Peyer's patch (tissue), 4 donors: ENCODE measurements at regions not wholly inside any gene's neighbourhood (a gene's known extent, or its start where the extent isn't known, plus 50 kb on each side); places are given as distances from the start of the nearest gene placed in this dataset.

Source experiments
- DNase-seq, 3 donors: peaks; one replicate each; pipeline ENCODE4 v3.0.0-alpha.2; 2017 to 2019
- H3K27ac ChIP-seq, 4 donors: fragments of 200-600 bp; sonication (generic); one replicate each; pipeline ENCODE4 v1.5.1; 2016 to 2019
- H3K27me3 ChIP-seq, 2 donors: fragments of 200-600 bp; sonication (generic); one replicate each; pipeline ENCODE4 v1.5.1; 2019
- H3K36me3 ChIP-seq, 3 donors: fragments of 200-600 bp; sonication (generic); one replicate each; pipeline ENCODE4 v1.5.1; 2016 to 2019
- H3K4me1 ChIP-seq, 4 donors: fragments of 200-600 bp; sonication (generic); one replicate each; pipeline ENCODE4 v1.5.1; 2016 to 2019
- H3K4me3 ChIP-seq, 4 donors: fragments of 200-600 bp; sonication (generic); 1 replicate in 3 of 4; 2 replicates in 1 of 4; pipeline ENCODE4 v1.5.1; 2016 to 2019; ENCODE audit warnings: mild to moderate bottlenecking in 1 of 4
- H3K9me3 ChIP-seq, 4 donors: fragments of 200-600 bp; sonication (generic); one replicate each; pipeline ENCODE4 v1.5.1; 2016 to 2019; ENCODE audit warnings: mild to moderate bottlenecking in 1 of 4
- CTCF ChIP-seq, 6 experiments: fragments of 450-650 bp in 4 of 6; fragments of 200-600 bp in 2 of 6; sonication (generic) in 1 of 6; IDR thresholded peaks; one replicate each; pipeline ENCODE4 v1.5.1; 2017 to 2019; ENCODE audit warnings: antibody characterized with exemption in 6 of 6, mild to moderate bottlenecking in 3 of 6, moderate library complexity in 1 of 6
- POLR2A ChIP-seq, 2 donors: fragments of 450-650 bp; IDR thresholded peaks; one replicate each; pipeline ENCODE4 v1.5.1; 2017; ENCODE audit warnings: antibody characterized with exemption in 2 of 2, mild to moderate bottlenecking in 2 of 2, moderate library complexity in 2 of 2

GRCh38 chr15:35944945-35945585 lies 399.1 kb upstream of the DPH6 start:
- no peak overlapping the region for H3K27ac ChIP-seq
- no peak for TF ChIP-seq POLR2A (IDR thresholded peaks at IDR 0.05)
- TF ChIP-seq CTCF (IDR thresholded peaks at IDR 0.05): no peak

GRCh38 chr15:35953424-35953823 lies 407.5 kb upstream of the DPH6 start:
- no peak for DNase-seq
- TF ChIP-seq CTCF (IDR thresholded peaks at IDR 0.05) (no peak), POLR2A (IDR thresholded peaks at IDR 0.05) (no peak)

More at GRCh38 chr15:35944945-35945585, 399.1 kb upstream of the DPH6 start:
- H3K9me3 ChIP-seq: no peaks in the 10 kb centered on the region
- no peaks in the 10 kb centered on the region for H3K27me3 ChIP-seq
- H3K36me3 ChIP-seq: no peaks in the 10 kb centered on the region
- no peak for DNase-seq
- H3K4me1 ChIP-seq: no peaks in the 10 kb centered on the region
- H3K4me3 ChIP-seq: no peak overlapping the region

GRCh38 chr15:35956056-35956455 lies 410.1 kb upstream of the DPH6 start:
- no peaks in the 10 kb centered on the region for H3K36me3 ChIP-seq
- no peaks in the 10 kb centered on the region for H3K27me3 ChIP-seq
- H3K27ac ChIP-seq: no peak overlapping the region
- no peaks in the 10 kb centered on the region for H3K4me1 ChIP-seq
- H3K4me3 ChIP-seq: no peak overlapping the region
- no peak for DNase-seq
- TF ChIP-seq POLR2A (IDR thresholded peaks at IDR 0.05) (no peak), CTCF (IDR thresholded peaks at IDR 0.05) (no peak)
- H3K9me3 ChIP-seq: no peaks in the 10 kb centered on the region

More at GRCh38 chr15:35953424-35953823, 407.5 kb upstream of the DPH6 start:
- Histone ChIP-seq H3K9me3 (no peaks in the 10 kb centered on the region), H3K27ac (no peak overlapping the region), H3K4me3 (no peak overlapping the region), H3K4me1 (no peaks in the 10 kb centered on the region), H3K27me3 (no peaks in the 10 kb centered on the region), H3K36me3 (no peaks in the 10 kb centered on the region)

GRCh38 chr15:35958021-35958420 lies 412.1 kb upstream of the DPH6 start:
- Histone ChIP-seq H3K27me3 (no peaks in the 10 kb centered on the region), H3K36me3 (no peaks in the 10 kb centered on the region), H3K4me1 (no peaks in the 10 kb centered on the region), H3K4me3 (no peak overlapping the region), H3K27ac (no peak overlapping the region), H3K9me3 (no peaks in the 10 kb centered on the region)
- TF ChIP-seq POLR2A (IDR thresholded peaks at IDR 0.05) (no peak), CTCF (IDR thresholded peaks at IDR 0.05) (no peak)
- no peak for DNase-seq

GRCh38 chr15:35958975-35959374 lies 413.0 kb upstream of the DPH6 start:
- Histone ChIP-seq H3K27me3 (no peaks in the 10 kb centered on the region), H3K27ac (no peak overlapping the region), H3K9me3 (no peaks in the 10 kb centered on the region), H3K36me3 (no peaks in the 10 kb centered on the region), H3K4me1 (no peaks in the 10 kb centered on the region), H3K4me3 (no peak overlapping the region)
- no peak for DNase-seq
- TF ChIP-seq CTCF (IDR thresholded peaks at IDR 0.05) (no peak), POLR2A (IDR thresholded peaks at IDR 0.05) (no peak)

GRCh38 chr15:35963326-35963725 lies 417.4 kb upstream of the DPH6 start:
- Histone ChIP-seq H3K36me3 (no peaks in the 10 kb centered on the region), H3K4me1 (no peaks in the 10 kb centered on the region), H3K27ac (no peak overlapping the region), H3K4me3 (no peak overlapping the region), H3K27me3 (no peaks in the 10 kb centered on the region), H3K9me3 (no peaks in the 10 kb centered on the region)
- TF ChIP-seq POLR2A (IDR thresholded peaks at IDR 0.05) (no peak), CTCF (IDR thresholded peaks at IDR 0.05) (no peak)
- DNase-seq: no peak
